Loucy (cell line): ENCODE measurements at regions not wholly inside any gene's neighbourhood (a gene's known extent, or its start where the extent isn't known, plus 50 kb on each side); places are given as distances from the start of the nearest gene placed in this dataset.

Experiments used
- H2AFZ ChIP-seq: fragments of 200-600 bp; sonication (generic); 2 replicates; pipeline ENCODE4 v1.6.0; 2016; ENCODE audit warnings: antibody characterized with exemption, mild to moderate bottlenecking, low read length, moderate library complexity
- H3F3A ChIP-seq: fragments of 200-600 bp; 2 replicates; pipeline ENCODE4 v1.6.0; 2016; ENCODE audit warnings: antibody characterized with exemption, low read depth, mild to moderate bottlenecking
- H3K27me3 ChIP-seq: fragments of 200-600 bp; sonication (generic); 2 replicates; pipeline ENCODE4 v1.6.1; 2014; ENCODE audit warnings: low read length, mild to moderate bottlenecking; ENCODE audit not compliant: insufficient read depth, poor library complexity, severe bottlenecking
- H3K36me3 ChIP-seq: fragments of 200-600 bp; sonication (generic); 2 replicates; pipeline ENCODE4 v1.6.1; 2016; ENCODE audit warnings: low read length; ENCODE audit not compliant: insufficient read depth
- H3K4me1 ChIP-seq: fragments of 200-600 bp; sonication (generic); 2 replicates; pipeline ENCODE4 v1.5.1; 2014; ENCODE audit warnings: low read length, mild to moderate bottlenecking; ENCODE audit not compliant: insufficient read depth, poor library complexity, severe bottlenecking
- H3K4me2 ChIP-seq: fragments of 200-600 bp; sonication (generic); 2 replicates; pipeline ENCODE4 v1.6.0; 2014; ENCODE audit warnings: antibody characterized with exemption, low read length, low read depth, mild to moderate bottlenecking; ENCODE audit not compliant: poor library complexity, severe bottlenecking
- H3K4me3 ChIP-seq: fragments of 200-600 bp; sonication (generic); 2 replicates; pipeline ENCODE4 v1.5.1; 2014; ENCODE audit warnings: low read length, mild to moderate bottlenecking, mixed read lengths; ENCODE audit not compliant: poor library complexity, severe bottlenecking
- H3K79me2 ChIP-seq: fragments of 200-600 bp; sonication (generic); 2 replicates; pipeline ENCODE4 v1.6.1; 2014; ENCODE audit warnings: low read length; ENCODE audit not compliant: insufficient read depth
- H3K9ac ChIP-seq: fragments of 200-600 bp; sonication (generic); 2 replicates; pipeline ENCODE4 v1.6.0; 2014; ENCODE audit warnings: mild to moderate bottlenecking, low read depth, low read length, moderate library complexity; ENCODE audit not compliant: poor library complexity, severe bottlenecking
- H3K9me2 ChIP-seq: fragments of 200-600 bp; sonication (generic); replicated peaks from 2 replicates; pipeline ENCODE4 v1.6.1; 2016; ENCODE audit warnings: low read depth, low read length, mixed read lengths
- H3K9me3 ChIP-seq: fragments of 200-600 bp; sonication (generic); 2 replicates; pipeline ENCODE4 v1.6.1; 2014; ENCODE audit warnings: mild to moderate bottlenecking, antibody characterized with exemption, low read length, low read depth; ENCODE audit not compliant: insufficient read depth
- H4K20me1 ChIP-seq: fragments of 200-600 bp; sonication (generic); 2 replicates; pipeline ENCODE4 v1.6.0; 2014; ENCODE audit warnings: antibody characterized with exemption, low read length, mild to moderate bottlenecking; ENCODE audit not compliant: insufficient read depth, poor library complexity, severe bottlenecking
- EZH2phosphoT487 ChIP-seq: fragments of 200-600 bp; IDR thresholded peaks from 2 replicates; pipeline ENCODE4 v1.6.1; 2018; ENCODE audit warnings: antibody characterized with exemption, mild to moderate bottlenecking, moderate library complexity, borderline replicate concordance
- TF ChIP-seq, protein P1 (sequence below): fragments of 200-600 bp; sonication (generic); conservative IDR thresholded peaks from 2 replicates; pipeline ENCODE4 v1.5.1; 2014; ENCODE audit warnings: mild to moderate bottlenecking, antibody characterized with exemption, low read length

GRCh38 chr2:12931186-12931844, 214.6 kb downstream of the TRIB2 start:
- no peak overlapping the region for H3K4me2 ChIP-seq
- no peaks in the 10 kb centered on the region for H3K9me3 ChIP-seq

GRCh38 chr2:12932192-12932591, 215.5 kb downstream of the TRIB2 start:
- H3K9ac ChIP-seq = no peak overlapping the region
- H3K9me3 ChIP-seq = no peaks in the 10 kb centered on the region
- no peaks in the 10 kb centered on the region for H3K9me2 ChIP-seq
- no peaks in the 10 kb centered on the region for H4K20me1 ChIP-seq
- H3K4me2 ChIP-seq = no peak overlapping the region
- peaks cover 44% of the 10 kb centered on the region for H3K27me3 ChIP-seq
- no peak overlapping the region for H3K4me3 ChIP-seq
- H3K36me3 ChIP-seq = no peaks in the 10 kb centered on the region
- no peaks in the 10 kb centered on the region for H3F3A ChIP-seq
- no peak overlapping the region for H2AFZ ChIP-seq
- no peak for TF ChIP-seq EZH2phosphoT487
- TF ChIP-seq, protein P1, sequence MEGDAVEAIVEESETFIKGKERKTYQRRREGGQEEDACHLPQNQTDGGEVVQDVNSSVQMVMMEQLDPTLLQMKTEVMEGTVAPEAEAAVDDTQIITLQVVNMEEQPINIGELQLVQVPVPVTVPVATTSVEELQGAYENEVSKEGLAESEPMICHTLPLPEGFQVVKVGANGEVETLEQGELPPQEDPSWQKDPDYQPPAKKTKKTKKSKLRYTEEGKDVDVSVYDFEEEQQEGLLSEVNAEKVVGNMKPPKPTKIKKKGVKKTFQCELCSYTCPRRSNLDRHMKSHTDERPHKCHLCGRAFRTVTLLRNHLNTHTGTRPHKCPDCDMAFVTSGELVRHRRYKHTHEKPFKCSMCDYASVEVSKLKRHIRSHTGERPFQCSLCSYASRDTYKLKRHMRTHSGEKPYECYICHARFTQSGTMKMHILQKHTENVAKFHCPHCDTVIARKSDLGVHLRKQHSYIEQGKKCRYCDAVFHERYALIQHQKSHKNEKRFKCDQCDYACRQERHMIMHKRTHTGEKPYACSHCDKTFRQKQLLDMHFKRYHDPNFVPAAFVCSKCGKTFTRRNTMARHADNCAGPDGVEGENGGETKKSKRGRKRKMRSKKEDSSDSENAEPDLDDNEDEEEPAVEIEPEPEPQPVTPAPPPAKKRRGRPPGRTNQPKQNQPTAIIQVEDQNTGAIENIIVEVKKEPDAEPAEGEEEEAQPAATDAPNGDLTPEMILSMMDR = no peak
- H3K79me2 ChIP-seq = no peaks in the 10 kb centered on the region
- peaks cover 4% of the 10 kb centered on the region for H3K4me1 ChIP-seq

More at GRCh38 chr2:12931186-12931844, 214.6 kb downstream of the TRIB2 start:
- Histone ChIP-seq H3K79me2 (no peaks in the 10 kb centered on the region), H3K36me3 (no peaks in the 10 kb centered on the region), H4K20me1 (no peaks in the 10 kb centered on the region), H3K27me3 (peaks cover 44% of the 10 kb centered on the region), H3K4me1 (peaks cover 4% of the 10 kb centered on the region), H3F3A (no peaks in the 10 kb centered on the region), H2AFZ (no peak overlapping the region), H3K9me2 (no peaks in the 10 kb centered on the region), H3K4me3 (no peak overlapping the region), H3K9ac (no peak overlapping the region)
- TF ChIP-seq EZH2phosphoT487 = no peak
- TF ChIP-seq, protein P1 = peak; percentile 99

GRCh38 chr2:12934146-12934756, 217.5 kb downstream of the TRIB2 start:
- no peak overlapping the region for H3K4me3 ChIP-seq
- no peaks in the 10 kb centered on the region for H3F3A ChIP-seq
- H3K9ac ChIP-seq = no peak overlapping the region
- no peaks in the 10 kb centered on the region for H3K9me2 ChIP-seq
- H3K36me3 ChIP-seq = no peaks in the 10 kb centered on the region
- H3K4me2 ChIP-seq = no peak overlapping the region
- no peaks in the 10 kb centered on the region for H4K20me1 ChIP-seq
- H3K27me3 ChIP-seq = peaks cover 29% of the 10 kb centered on the region
- H2AFZ ChIP-seq = no peak overlapping the region
- TF ChIP-seq, protein P1 = no peak
- no peak for TF ChIP-seq EZH2phosphoT487
- H3K4me1 ChIP-seq = no peaks in the 10 kb centered on the region
- no peaks in the 10 kb centered on the region for H3K9me3 ChIP-seq
- no peaks in the 10 kb centered on the region for H3K79me2 ChIP-seq
